Epidermal melanocyte (primary cell): ENCODE measurements at regions not wholly inside any gene's neighbourhood (a gene's known extent, or its start where the extent isn't known, plus 50 kb on each side); places are given as distances from the start of the nearest gene placed in this dataset.
"Not testable (repeated sequence)": the region's sequence is repeated elsewhere in the genome, so short reads cannot be mapped to it uniquely, and the experiment has no call there.

Experiments
- DNase-seq: peaks from one replicate; pipeline ENCODE4 v3.0.0; 2011; ENCODE audit warnings: low spot score; ENCODE audit not compliant: insufficient read length

- no peak for DNase-seq
These were observed 113.2 kb upstream of the ALDH1A3 start for GRCh38 chr15:100766243-100767000.

GRCh38 chr15:100767001-100767825 is 112.4 kb upstream of the ALDH1A3 start:
- no peak for DNase-seq

- DNase-seq, result no peak
These were observed 111.1 kb upstream of the ALDH1A3 start for GRCh38 chr15:100768501-100768931.

GRCh38 chr15:100769043-100769974 is 110.3 kb upstream of the ALDH1A3 start:
- no peak for DNase-seq

GRCh38 chr15:100769975-100770340 is 109.7 kb upstream of the ALDH1A3 start:
- DNase-seq, result no peak

- DNase-seq, result no peak
These were observed 108.7 kb upstream of the ALDH1A3 start for GRCh38 chr15:100770661-100771584.

GRCh38 chr15:100771746-100772145 is 107.9 kb upstream of the ALDH1A3 start:
- DNase-seq, result no peak

GRCh38 chr15:100772478-100772877 is 107.2 kb upstream of the ALDH1A3 start:
- no peak for DNase-seq

- no peak for DNase-seq
These were observed 106.6 kb upstream of the ALDH1A3 start for GRCh38 chr15:100772892-100773520.

- not testable (repeated sequence) for DNase-seq
These were observed 105.6 kb upstream of the ALDH1A3 start for GRCh38 chr15:100774044-100774443.

GRCh38 chr15:100775581-100776185 is 103.9 kb upstream of the ALDH1A3 start:
- no peak for DNase-seq

- no peak for DNase-seq
These were observed 101.8 kb upstream of the ALDH1A3 start for GRCh38 chr15:100777821-100778220.

GRCh38 chr15:100778831-100779288 is 100.8 kb upstream of the ALDH1A3 start:
- no peak for DNase-seq

- DNase-seq, result no peak
These were observed 100.1 kb upstream of the ALDH1A3 start for GRCh38 chr15:100779331-100780207.

GRCh38 chr15:100780208-100780800 is 99.3 kb upstream of the ALDH1A3 start:
- DNase-seq, result no peak

- DNase-seq, result no peak
These were observed 98.3 kb upstream of the ALDH1A3 start for GRCh38 chr15:100781061-100781960.

- DNase-seq, result no peak
These were observed 97.6 kb upstream of the ALDH1A3 start for GRCh38 chr15:100781961-100782530.
